ENCODE measurements at regions not wholly inside any gene's neighbourhood (a gene's known extent, or its start where the extent isn't known, plus 50 kb on each side); places are given as distances from the start of the nearest gene placed in this dataset.
"Not testable (repeated sequence)": the region's sequence is repeated elsewhere in the genome, so short reads cannot be mapped to it uniquely, and the experiment has no call there.

DNA sequence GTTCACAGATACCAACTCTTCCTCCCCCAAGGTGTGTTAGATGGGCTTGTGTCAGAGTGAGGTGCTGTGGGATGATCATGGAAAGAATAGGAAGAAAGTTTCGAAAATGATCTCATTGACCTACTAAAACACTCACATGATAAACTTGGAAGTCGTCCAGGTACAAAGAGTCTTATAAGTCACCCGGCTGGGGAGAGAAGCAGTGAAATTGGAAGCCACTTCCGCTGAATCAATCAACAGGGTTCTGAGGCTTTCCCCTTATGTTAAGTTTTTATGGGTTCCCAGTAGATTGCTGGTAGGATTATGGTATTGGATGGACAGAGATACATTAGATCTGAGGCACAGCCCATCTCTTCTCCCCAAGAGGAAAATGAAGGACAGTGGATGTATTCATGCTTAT lies 218.8 kb upstream of the MSX2 start:
- no peak for ATAC-seq
- H3K27me3 ChIP-seq (ENCODE audit: control insufficient read depth, insufficient read depth, low read length) = no peaks in the 10 kb centered on the region
- H3K4me3 ChIP-seq (ENCODE audit: low read depth in 2 of 2, low read length in 2 of 2) = no peak overlapping the region
- intact Hi-C loops (cut with micrococcal nuclease; ENCODE audit: unreplicated experiment) (no loop called here), in situ Hi-C loops (cut with HindIII; ENCODE audit: low pct_unique_long_range_greater_than_20kb, low sequenced_read_pairs) (no loop called here)
- DNase-seq (ENCODE audit: low read depth, low spot score) = no peak
- ChIA-PET CTCF (no interaction called here), POLR2A (no interaction called here)
- H3K27ac ChIP-seq (ENCODE audit: low read length) = peak overlapping the region; percentile 81; the same call in 1 of the 2 replicates
- peaks cover 5% of the 10 kb centered on the region; the same call in 1 of the 2 replicates for H3K9me3 ChIP-seq (ENCODE audit: control insufficient read depth, insufficient read depth, low read depth, low read length)
- H3K4me1 ChIP-seq (ENCODE audit: control insufficient read depth, insufficient read depth, low read length) = peaks cover 29% of the 10 kb centered on the region
- no peaks in the 10 kb centered on the region for H3K36me3 ChIP-seq (ENCODE audit: control insufficient read depth, insufficient read depth, low read length)
- no peak for TF ChIP-seq POLR2AphosphoS5 (IDR thresholded peaks at IDR 0.05; ENCODE audit: low read depth, low read length)
- TF ChIP-seq, protein P1, sequence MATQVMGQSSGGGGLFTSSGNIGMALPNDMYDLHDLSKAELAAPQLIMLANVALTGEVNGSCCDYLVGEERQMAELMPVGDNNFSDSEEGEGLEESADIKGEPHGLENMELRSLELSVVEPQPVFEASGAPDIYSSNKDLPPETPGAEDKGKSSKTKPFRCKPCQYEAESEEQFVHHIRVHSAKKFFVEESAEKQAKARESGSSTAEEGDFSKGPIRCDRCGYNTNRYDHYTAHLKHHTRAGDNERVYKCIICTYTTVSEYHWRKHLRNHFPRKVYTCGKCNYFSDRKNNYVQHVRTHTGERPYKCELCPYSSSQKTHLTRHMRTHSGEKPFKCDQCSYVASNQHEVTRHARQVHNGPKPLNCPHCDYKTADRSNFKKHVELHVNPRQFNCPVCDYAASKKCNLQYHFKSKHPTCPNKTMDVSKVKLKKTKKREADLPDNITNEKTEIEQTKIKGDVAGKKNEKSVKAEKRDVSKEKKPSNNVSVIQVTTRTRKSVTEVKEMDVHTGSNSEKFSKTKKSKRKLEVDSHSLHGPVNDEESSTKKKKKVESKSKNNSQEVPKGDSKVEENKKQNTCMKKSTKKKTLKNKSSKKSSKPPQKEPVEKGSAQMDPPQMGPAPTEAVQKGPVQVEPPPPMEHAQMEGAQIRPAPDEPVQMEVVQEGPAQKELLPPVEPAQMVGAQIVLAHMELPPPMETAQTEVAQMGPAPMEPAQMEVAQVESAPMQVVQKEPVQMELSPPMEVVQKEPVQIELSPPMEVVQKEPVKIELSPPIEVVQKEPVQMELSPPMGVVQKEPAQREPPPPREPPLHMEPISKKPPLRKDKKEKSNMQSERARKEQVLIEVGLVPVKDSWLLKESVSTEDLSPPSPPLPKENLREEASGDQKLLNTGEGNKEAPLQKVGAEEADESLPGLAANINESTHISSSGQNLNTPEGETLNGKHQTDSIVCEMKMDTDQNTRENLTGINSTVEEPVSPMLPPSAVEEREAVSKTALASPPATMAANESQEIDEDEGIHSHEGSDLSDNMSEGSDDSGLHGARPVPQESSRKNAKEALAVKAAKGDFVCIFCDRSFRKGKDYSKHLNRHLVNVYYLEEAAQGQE (IDR thresholded peaks at IDR 0.05; ENCODE audit: insufficient read depth in 1 of 2, low read depth in 2 of 2, low read length in 1 of 2) = no peak
- no peak for TF ChIP-seq TCF7L2 (IDR thresholded peaks at IDR 0.05; ENCODE audit: low read depth, low read length)
- no peak for TF ChIP-seq SIN3A (IDR thresholded peaks at IDR 0.05; ENCODE audit: borderline replicate concordance, insufficient read depth, low read depth, low read length)
- TF ChIP-seq, protein P2, sequence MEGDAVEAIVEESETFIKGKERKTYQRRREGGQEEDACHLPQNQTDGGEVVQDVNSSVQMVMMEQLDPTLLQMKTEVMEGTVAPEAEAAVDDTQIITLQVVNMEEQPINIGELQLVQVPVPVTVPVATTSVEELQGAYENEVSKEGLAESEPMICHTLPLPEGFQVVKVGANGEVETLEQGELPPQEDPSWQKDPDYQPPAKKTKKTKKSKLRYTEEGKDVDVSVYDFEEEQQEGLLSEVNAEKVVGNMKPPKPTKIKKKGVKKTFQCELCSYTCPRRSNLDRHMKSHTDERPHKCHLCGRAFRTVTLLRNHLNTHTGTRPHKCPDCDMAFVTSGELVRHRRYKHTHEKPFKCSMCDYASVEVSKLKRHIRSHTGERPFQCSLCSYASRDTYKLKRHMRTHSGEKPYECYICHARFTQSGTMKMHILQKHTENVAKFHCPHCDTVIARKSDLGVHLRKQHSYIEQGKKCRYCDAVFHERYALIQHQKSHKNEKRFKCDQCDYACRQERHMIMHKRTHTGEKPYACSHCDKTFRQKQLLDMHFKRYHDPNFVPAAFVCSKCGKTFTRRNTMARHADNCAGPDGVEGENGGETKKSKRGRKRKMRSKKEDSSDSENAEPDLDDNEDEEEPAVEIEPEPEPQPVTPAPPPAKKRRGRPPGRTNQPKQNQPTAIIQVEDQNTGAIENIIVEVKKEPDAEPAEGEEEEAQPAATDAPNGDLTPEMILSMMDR (IDR thresholded peaks at IDR 0.05) = no peak
- BruUV-seq (replicated peaks) = no TSS peak

DNA sequence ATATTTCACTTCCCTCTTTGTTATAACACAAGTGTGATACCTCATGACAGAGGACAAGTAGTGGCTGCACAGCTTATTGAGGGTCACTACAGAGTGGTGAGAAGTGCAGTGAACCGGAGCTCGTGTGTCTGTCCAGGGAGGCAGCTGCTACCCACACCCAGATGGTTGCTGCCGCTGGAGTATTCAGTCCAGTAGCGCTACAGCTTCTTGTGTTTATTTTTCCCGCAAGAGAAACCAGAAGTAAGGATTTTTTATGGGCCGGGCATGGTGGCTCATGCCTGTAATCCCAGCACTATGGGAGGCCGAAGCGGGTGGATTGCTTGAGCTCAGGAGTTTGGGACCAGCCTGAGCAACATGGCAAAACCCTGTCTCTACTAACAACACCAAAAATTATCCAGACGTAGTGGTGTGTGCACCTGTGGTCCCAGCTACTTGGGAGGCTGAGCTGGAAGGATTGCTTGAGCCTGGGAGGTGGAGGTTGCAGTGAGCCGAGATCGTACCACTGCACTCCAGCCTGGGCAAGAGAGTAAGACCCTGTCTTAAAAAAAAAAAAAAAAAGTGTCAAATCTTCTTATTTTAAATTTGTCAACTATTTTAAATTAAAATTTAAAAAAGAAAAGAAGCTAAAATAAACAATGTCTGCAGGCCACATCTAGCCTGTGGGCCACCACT lies 213.5 kb upstream of the MSX2 start:
- POLR2A ChIA-PET = interaction anchor here (0.6 to 0.7 kb wide), 3 partner anchors 16 to 184 kb away, joined by 4 to 8 read pairs (median 5); no protein-coding TSS in a partner anchor
- BruUV-seq (replicated peaks) = not testable (repeated sequence)

DNA sequence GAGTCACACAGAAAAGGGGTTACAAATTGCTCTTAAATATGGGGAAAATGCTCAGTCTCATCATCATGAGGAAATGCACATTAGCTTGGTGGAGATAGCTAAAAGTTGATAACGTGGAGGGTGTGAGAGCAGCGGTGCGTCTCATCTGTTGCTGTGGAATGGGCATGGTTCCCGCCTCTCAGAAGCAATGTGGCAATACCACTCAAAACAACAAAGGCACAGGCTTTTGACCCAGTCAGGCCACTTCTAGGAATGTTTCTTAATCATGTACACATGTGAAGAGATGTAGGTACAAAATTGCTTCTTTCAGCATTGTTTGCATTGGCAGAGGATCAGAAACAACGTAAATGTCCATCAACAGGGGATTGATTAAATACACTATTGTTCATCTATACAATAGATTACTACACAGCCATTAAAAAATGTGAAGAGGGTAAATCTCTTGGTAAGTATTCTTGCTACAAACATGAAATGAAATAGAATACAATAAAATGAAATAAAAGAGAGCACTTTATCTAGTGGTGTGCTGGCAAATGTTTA lies 212.6 kb upstream of the MSX2 start:
- Histone ChIP-seq H3K4me1 (ENCODE audit: control insufficient read depth, insufficient read depth, low read length) (peaks cover 2% of the 10 kb centered on the region; the same call in 1 of the 2 replicates), H3K9me3 (ENCODE audit: control insufficient read depth, insufficient read depth, low read depth, low read length) (no peaks in the 10 kb centered on the region), H3K27ac (ENCODE audit: low read length) (no peak overlapping the region), H3K36me3 (ENCODE audit: control insufficient read depth, insufficient read depth, low read length) (no peaks in the 10 kb centered on the region), H3K4me3 (ENCODE audit: low read depth in 2 of 2, low read length in 2 of 2) (no peak overlapping the region), H3K27me3 (ENCODE audit: control insufficient read depth, insufficient read depth, low read length) (no peaks in the 10 kb centered on the region)
- ATAC-seq (no peak), DNase-seq (ENCODE audit: low read depth, low spot score) (no peak)
- ChIA-PET CTCF (interaction anchor here (0.6 kb wide), 1 partner anchor 918 kb away, joined by 3 read pairs; no protein-coding TSS in a partner anchor), POLR2A (interaction anchor here (0.6 to 0.7 kb wide), 3 partner anchors 15 to 183 kb away, joined by 4 to 8 read pairs (median 5); no protein-coding TSS in a partner anchor)
- no TSS peak for BruUV-seq (replicated peaks)
- TF ChIP-seq POLR2AphosphoS5 (IDR thresholded peaks at IDR 0.05; ENCODE audit: low read depth, low read length) = no peak
- TF ChIP-seq, protein P1 (IDR thresholded peaks at IDR 0.05; ENCODE audit: insufficient read depth in 1 of 2, low read depth in 2 of 2, low read length in 1 of 2) = no peak
- TF ChIP-seq SIN3A (IDR thresholded peaks at IDR 0.05; ENCODE audit: borderline replicate concordance, insufficient read depth, low read depth, low read length) = no peak
- TF ChIP-seq TCF7L2 (IDR thresholded peaks at IDR 0.05; ENCODE audit: low read depth, low read length) = no peak
- TF ChIP-seq, protein P2 (IDR thresholded peaks at IDR 0.05) = no peak
- intact Hi-C loops (cut with micrococcal nuclease; ENCODE audit: unreplicated experiment) = no loop called here
- in situ Hi-C loops (cut with HindIII; ENCODE audit: low pct_unique_long_range_greater_than_20kb, low sequenced_read_pairs) = no loop called here

More for the DNA sequence above, 213.5 kb upstream of the MSX2 start:
- H3K27me3 ChIP-seq (ENCODE audit: control insufficient read depth, insufficient read depth, low read length); H3K9me3 ChIP-seq (ENCODE audit: control insufficient read depth, insufficient read depth, low read depth, low read length); H3K36me3 ChIP-seq (ENCODE audit: control insufficient read depth, insufficient read depth, low read length); H3K4me3 ChIP-seq (ENCODE audit: low read depth in 2 of 2, low read length in 2 of 2); DNase-seq (ENCODE audit: low read depth, low spot score); in situ Hi-C loops (cut with HindIII; ENCODE audit: low pct_unique_long_range_greater_than_20kb, low sequenced_read_pairs); intact Hi-C loops (cut with micrococcal nuclease; ENCODE audit: unreplicated experiment); H3K4me1 ChIP-seq (ENCODE audit: control insufficient read depth, insufficient read depth, low read length); ATAC-seq; H3K27ac ChIP-seq (ENCODE audit: low read length): not testable (repeated sequence)
- CTCF ChIA-PET = interaction anchor here (0.6 kb wide), 1 partner anchor 917 kb away, joined by 3 read pairs; no protein-coding TSS in a partner anchor

Measured in Panc1 (cell line).